Ishikawa (cell line): ENCODE measurements at regions not wholly inside any gene's neighbourhood (a gene's known extent, or its start where the extent isn't known, plus 50 kb on each side); places are given as distances from the start of the nearest gene placed in this dataset.

Source experiments
- CEBPB ChIP-seq: IDR thresholded peaks from 2 replicates; pipeline ENCODE4 v1.6.1; 2012
- FOXM1 ChIP-seq: IDR thresholded peaks from 2 replicates; pipeline ENCODE4 v1.6.1; 2012; ENCODE audit warnings: low read depth, borderline replicate concordance
- RAD21 ChIP-seq: IDR thresholded peaks from 2 replicates; pipeline ENCODE4 v1.6.1; 2012; ENCODE audit warnings: low read depth
- TAF1 ChIP-seq: IDR thresholded peaks from 2 replicates; pipeline ENCODE4 v1.6.1; 2012; ENCODE audit warnings: low read depth, mild to moderate bottlenecking
- TEAD4 ChIP-seq: IDR thresholded peaks from 2 replicates; pipeline ENCODE4 v1.6.1; 2012
- YY1 ChIP-seq: IDR thresholded peaks from 2 replicates; pipeline ENCODE4 v1.6.1; 2012; ENCODE audit warnings: low read depth
- ZBTB7A ChIP-seq: IDR thresholded peaks from 2 replicates; pipeline ENCODE4 v1.6.1; 2012; ENCODE audit warnings: low read depth
- TF ChIP-seq, protein P1 (sequence below): IDR thresholded peaks from 2 replicates; pipeline ENCODE4 v1.6.1; 2012

DNA sequence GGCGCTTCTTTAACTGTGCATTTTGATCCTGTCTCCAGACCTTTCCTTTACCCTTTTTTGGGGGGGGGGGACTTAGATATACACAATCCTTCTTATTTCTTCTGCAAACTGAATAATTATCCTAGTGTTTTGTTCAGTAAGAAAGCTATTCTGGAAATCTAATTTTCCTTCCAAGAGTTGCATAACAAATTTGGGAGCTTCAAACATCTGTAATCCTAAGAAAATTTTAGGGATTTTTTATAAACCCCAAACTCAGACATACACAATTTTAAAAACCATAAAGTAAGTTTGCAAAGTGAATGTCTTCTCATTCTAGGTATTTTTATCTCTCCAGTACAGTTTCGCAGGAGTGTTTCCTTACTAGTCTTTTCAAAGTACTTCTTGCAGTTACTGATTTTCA, 182.7 kb upstream of the E2F7 start:
- TF ChIP-seq RAD21 (no peak), TAF1 (no peak), CEBPB (no peak), FOXM1 (no peak), ZBTB7A (no peak), TEAD4 (no peak), YY1 (no peak)
- TF ChIP-seq, protein P1, sequence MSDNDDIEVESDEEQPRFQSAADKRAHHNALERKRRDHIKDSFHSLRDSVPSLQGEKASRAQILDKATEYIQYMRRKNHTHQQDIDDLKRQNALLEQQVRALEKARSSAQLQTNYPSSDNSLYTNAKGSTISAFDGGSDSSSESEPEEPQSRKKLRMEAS: no peak
